Endothelial cell of umbilical vein (primary cell): ENCODE measurements at regions not wholly inside any gene's neighbourhood (a gene's known extent, or its start where the extent isn't known, plus 50 kb on each side); places are given as distances from the start of the nearest gene placed in this dataset.
"Not testable (repeated sequence)": the region's sequence is repeated elsewhere in the genome, so short reads cannot be mapped to it uniquely, and the experiment has no call there.

ENCODE experiments used
- BruUV-seq: library from RNA; stranded (reverse); fragments of 400-500 nt; replicated peaks from 2 replicates; lab custom pipeline; 2021; lab: Mats Ljungman, UMichigan
- CTCF ChIA-PET: fragments of 300-600, 350-600 bp; sonication (Branson Sonifier 250); formaldehyde crosslinking; loops from one replicate; lab custom pipeline; 2021; ENCODE audit warnings: antibody characterized with exemption, inconsistent platforms; lab: Charles Lee
- POLR2A ChIA-PET: fragments of 300-600, 350-600 bp; sonication (Branson Sonifier 250); formaldehyde crosslinking; loops from one replicate; lab custom pipeline; 2021; ENCODE audit warnings: antibody characterized with exemption, inconsistent platforms; lab: Charles Lee
- DNase-seq: peaks from one replicate; pipeline ENCODE4 v3.0.0-alpha.2; 2011; ENCODE audit warnings: low read depth, low spot score
- FAIRE-seq: peaks from 2 replicates; lab custom pipeline; 2011; peaks lifted over from hg19 to GRCh38; lab: Jason Lieb, UNC
- H2AFZ ChIP-seq: 2 replicates; pipeline ENCODE4 v1.6.0; 2012; ENCODE audit warnings: low read depth, low read length, control low read depth, inconsistent platforms
- H3K27ac ChIP-seq: 2 replicates; pipeline ENCODE4 v1.5.1; 2011; ENCODE audit warnings: low read depth, mild to moderate bottlenecking, control low read depth, low read length, moderate library complexity; ENCODE audit not compliant: insufficient read depth
- H3K27me3 ChIP-seq, 2 experiments: 2 replicates each; pipeline versions ENCODE4 v1.6.0 to v1.6.1; 2011; ENCODE audit warnings: low read length in 2 of 2, mixed read lengths in 1 of 2; ENCODE audit not compliant: control insufficient read depth in 2 of 2, insufficient read depth in 2 of 2
- H3K36me3 ChIP-seq, 2 experiments: 2 replicates in 1 of 2; 3 replicates in 1 of 2; pipeline ENCODE4 v1.5.1; 2011; ENCODE audit warnings: low read length in 2 of 2, mild to moderate bottlenecking in 1 of 2, moderate library complexity in 1 of 2; ENCODE audit not compliant: control insufficient read depth in 2 of 2, insufficient read depth in 2 of 2; ENCODE audit errors: extremely low read depth in 1 of 2
- H3K4me1 ChIP-seq: 3 replicates; pipeline ENCODE4 v1.5.1; 2011; ENCODE audit warnings: mild to moderate bottlenecking, low read length; ENCODE audit not compliant: control insufficient read depth, insufficient read depth; ENCODE audit errors: extremely low read depth
- H3K4me2 ChIP-seq: 2 replicates; pipeline ENCODE4 v1.6.1; 2011; ENCODE audit warnings: low read length, control low read depth, mixed read lengths; ENCODE audit not compliant: insufficient read depth
- H3K4me3 ChIP-seq, 3 experiments: fragments of 200-600 bp in 1 of 3; sonication (generic), shearing (Covaris generic) in 1 of 3; replicated peaks in 1 of 3; 2 replicates each; pipeline ENCODE4 v1.5.1; 2011 to 2016; ENCODE audit warnings: control low read depth in 3 of 3, low read length in 3 of 3, mild to moderate bottlenecking in 2 of 3, inconsistent platforms in 1 of 3, low read depth in 1 of 3, moderate library complexity in 1 of 3; ENCODE audit not compliant: insufficient read depth in 1 of 3
- H3K79me2 ChIP-seq: 2 replicates; pipeline ENCODE4 v1.6.0; 2012; ENCODE audit warnings: low read length, inconsistent platforms; ENCODE audit not compliant: control insufficient read depth, insufficient read depth
- H3K9ac ChIP-seq: replicated peaks from 2 replicates; pipeline ENCODE3; 2011; ENCODE audit warnings: low read length, control low read depth; ENCODE audit not compliant: insufficient read depth; ENCODE audit errors: extremely low read depth
- H3K9me1 ChIP-seq: replicated peaks from 3 replicates; pipeline ENCODE4 v1.6.0; 2011; ENCODE audit warnings: mild to moderate bottlenecking, low read length; ENCODE audit not compliant: control insufficient read depth, insufficient read depth; ENCODE audit errors: extremely low read depth
- H3K9me3 ChIP-seq: replicated peaks from 2 replicates; pipeline ENCODE4 v1.5.1; 2012; ENCODE audit warnings: low read length, inconsistent platforms; ENCODE audit not compliant: control insufficient read depth, insufficient read depth
- H4K20me1 ChIP-seq: replicated peaks from 2 replicates; pipeline ENCODE3; 2011; ENCODE audit warnings: mild to moderate bottlenecking, low read length; ENCODE audit not compliant: control insufficient read depth, insufficient read depth; ENCODE audit errors: extremely low read depth
- CTCF ChIP-seq, 2 donors: IDR thresholded peaks; 1 replicate in 1 of 2; 2 replicates in 1 of 2; pipeline ENCODE4 v1.5.1; 2011; ENCODE audit warnings: low read length in 2 of 2, mild to moderate bottlenecking in 2 of 2, moderate library complexity in 2 of 2, control low read depth in 1 of 2, inconsistent platforms in 1 of 2, low read depth in 1 of 2; ENCODE audit not compliant: insufficient read depth in 1 of 2; ENCODE audit errors: extremely low read depth in 1 of 2
- EZH2 ChIP-seq: IDR thresholded peaks from 2 replicates; pipeline ENCODE4 v1.6.1; 2012; ENCODE audit warnings: borderline replicate concordance, low read depth, mild to moderate bottlenecking, moderate library complexity, low read length, inconsistent platforms; ENCODE audit not compliant: severe bottlenecking
- FOS ChIP-seq: IDR thresholded peaks from 2 replicates; pipeline ENCODE4 v1.6.1; 2011; ENCODE audit warnings: mild to moderate bottlenecking, low read length, moderate library complexity, borderline replicate concordance; ENCODE audit not compliant: insufficient read depth
- GATA2 ChIP-seq: IDR thresholded peaks from 2 replicates; pipeline ENCODE4 v1.7.0; 2011; ENCODE audit warnings: low read depth, mild to moderate bottlenecking, moderate library complexity, mixed read lengths, low read length; ENCODE audit not compliant: insufficient read length, insufficient read depth
- JUN ChIP-seq: IDR thresholded peaks from 2 replicates; pipeline ENCODE4 v1.6.1; 2011; ENCODE audit warnings: borderline replicate concordance, low read depth; ENCODE audit not compliant: insufficient read length, insufficient read depth
- MAX ChIP-seq: IDR thresholded peaks from 2 replicates; pipeline ENCODE4 v1.6.1; 2011; ENCODE audit not compliant: insufficient read depth, insufficient read length
- MYC ChIP-seq: IDR thresholded peaks from one replicate; pipeline ENCODE4 v1.6.1; 2011; ENCODE audit warnings: mild to moderate bottlenecking, low read depth, low read length
- POLR2A ChIP-seq: IDR thresholded peaks from 2 replicates; pipeline ENCODE4 v1.6.1; 2012; ENCODE audit warnings: low read depth, mild to moderate bottlenecking, control low read depth, low read length
- POLR2AphosphoS5 ChIP-seq: IDR thresholded peaks from 2 replicates; pipeline ENCODE4 v1.6.1; 2012; ENCODE audit warnings: low read depth, mild to moderate bottlenecking, control low read depth, low read length, moderate library complexity; ENCODE audit not compliant: insufficient read depth
- dilution Hi-C: fragments of 300-500 bp; cut with MboI; formaldehyde crosslinking; loops from one replicate; pipeline ENCODE4 v1.15.0; 2019; ENCODE audit warnings: low sequenced_read_pairs; ENCODE audit not compliant: extremely low pct_ligation_motif_present
- intact Hi-C: fragments of 100-400 bp; cut with micrococcal nuclease; formaldehyde crosslinking; loops from one replicate; pipeline ENCODE4 v1.10.0; 2022

- no peaks in the 10 kb centered on the region for H3K9me3 ChIP-seq
- no peak overlapping the region for H3K4me3 ChIP-seq
- H2AFZ ChIP-seq, result no peak overlapping the region
- intact Hi-C loops, result no loop called here
- POLR2A ChIA-PET, result no interaction called here
- H3K27ac ChIP-seq, result no peak overlapping the region
- H4K20me1 ChIP-seq, result no peaks in the 10 kb centered on the region
- DNase-seq, result no peak
- no TSS peak for BruUV-seq
- dilution Hi-C loops, result no loop called here
- FAIRE-seq, result no peak
- TF ChIP-seq POLR2A (no peak), MAX (no peak), GATA2 (no peak), JUN (no peak), MYC (no peak), FOS (no peak), EZH2 (no peak), POLR2AphosphoS5 (no peak), CTCF (IDR thresholded peaks at IDR 0.05; ENCODE audit: extremely low read depth in 1 of 2, insufficient read depth in 1 of 2, low read depth in 1 of 2, low read length in 2 of 2) (no peak)
- no peak overlapping the region for H3K9ac ChIP-seq
- no peaks in the 10 kb centered on the region for H3K79me2 ChIP-seq
- H3K4me1 ChIP-seq, result peaks cover 14% of the 10 kb centered on the region
- H3K27me3 ChIP-seq, result no peaks in the 10 kb centered on the region
- H3K36me3 ChIP-seq, result no peaks in the 10 kb centered on the region
- CTCF ChIA-PET, result no interaction called here
- no peak overlapping the region for H3K4me2 ChIP-seq
- no peaks in the 10 kb centered on the region for H3K9me1 ChIP-seq
These were observed 428.9 kb upstream of the C1orf87 start for GRCh38 chr1:60502506-60502905.

GRCh38 chr1:60489916-60490480 lies 416.4 kb upstream of the C1orf87 start:
- POLR2A ChIA-PET, H3K9ac ChIP-seq, H3K4me2 ChIP-seq, H4K20me1 ChIP-seq, H2AFZ ChIP-seq, H3K27me3 ChIP-seq, dilution Hi-C loops, H3K9me1 ChIP-seq, H3K36me3 ChIP-seq, FAIRE-seq, intact Hi-C loops, H3K4me1 ChIP-seq, H3K79me2 ChIP-seq, H3K9me3 ChIP-seq, H3K4me3 ChIP-seq, DNase-seq, H3K27ac ChIP-seq, BruUV-seq: not testable (repeated sequence)
- CTCF ChIA-PET, result interaction anchor here (1.1 kb wide), 1 partner anchor 187 kb away, joined by 3 read pairs; no protein-coding TSS in a partner anchor
